Activated naive CD4-positive, alpha-beta T cell treated with anti-CD3 and anti-CD28 coated beads, Interleukin-2, amount 50 U/mL, for 72 hours (primary cell): ENCODE measurements at regions not wholly inside any gene's neighbourhood (a gene's known extent, or its start where the extent isn't known, plus 50 kb on each side); places are given as distances from the start of the nearest gene placed in this dataset.
A peak's percentile ranks its signal among the peaks of the same experiment; 100 is the strongest.
"Not testable (repeated sequence)": the region's sequence is repeated elsewhere in the genome, so short reads cannot be mapped to it uniquely, and the experiment has no call there.

Experiments used
- ATAC-seq, 2 donors: fragments of 150-1000 bp; cut with Tn5 transposase; 2 replicates each; pipeline ENCODE4 v1.10.0; 2021; ENCODE audit warnings: mild to moderate bottlenecking in 2 of 2, moderate library complexity in 2 of 2
- DNase-seq, 2 donors: peaks; one replicate each; pipeline ENCODE4 v3.0.0; 2021 to 2022; ENCODE audit warnings: low spot score in 2 of 2
- H3K27ac Mint-ChIP-seq, 2 donors: one replicate each; pipeline ENCODE4 v1.8.0; 2022; ENCODE audit warnings: mild to moderate bottlenecking in 2 of 2, mixed read lengths in 2 of 2
- H3K36me3 Mint-ChIP-seq, 2 donors: one replicate each; pipeline ENCODE4 v1.8.0; 2022; ENCODE audit warnings: mixed read lengths in 2 of 2
- H3K9me3 Mint-ChIP-seq, 2 donors: one replicate each; pipeline ENCODE4 v1.8.0; 2022; ENCODE audit warnings: mixed read lengths in 2 of 2

DNA sequence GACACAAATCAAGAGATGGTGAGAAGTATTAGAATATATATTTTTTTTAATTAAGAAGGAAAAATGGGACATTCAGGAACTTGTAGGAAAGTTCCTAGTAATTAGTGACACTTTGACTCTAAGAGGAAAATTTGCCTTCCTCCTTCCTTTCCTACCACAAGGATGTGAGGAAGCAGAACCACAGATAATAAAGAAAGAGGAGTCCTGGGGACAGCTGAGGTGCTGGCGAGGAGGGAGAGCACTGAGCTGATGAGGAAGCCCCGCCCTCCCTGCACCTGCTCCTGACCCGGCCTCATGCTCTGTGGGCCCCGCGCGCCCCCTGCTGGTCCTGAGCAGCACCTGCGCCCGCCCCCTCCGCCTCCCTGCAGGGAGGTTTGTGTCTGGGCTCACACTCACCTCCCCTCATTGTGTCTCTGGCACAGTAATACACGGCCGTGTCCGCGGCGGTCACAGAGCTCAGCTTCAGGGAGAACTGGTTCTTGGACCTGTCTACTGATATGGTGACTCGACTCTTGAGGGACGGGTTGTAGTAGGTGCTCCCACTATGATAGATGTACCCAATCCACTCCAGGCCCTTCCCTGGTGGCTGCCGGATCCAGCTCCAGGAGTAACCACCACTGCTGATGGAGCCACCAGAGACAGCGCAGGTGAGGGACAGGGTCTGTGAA is 822.6 kb downstream of the TMEM121 start:
- H3K27ac Mint-ChIP-seq, H3K9me3 Mint-ChIP-seq, H3K36me3 Mint-ChIP-seq: not testable (repeated sequence)
- ATAC-seq (peak; percentile 58 to 73), DNase-seq (peak in 1 of 2 donors; percentile 90)

DNA sequence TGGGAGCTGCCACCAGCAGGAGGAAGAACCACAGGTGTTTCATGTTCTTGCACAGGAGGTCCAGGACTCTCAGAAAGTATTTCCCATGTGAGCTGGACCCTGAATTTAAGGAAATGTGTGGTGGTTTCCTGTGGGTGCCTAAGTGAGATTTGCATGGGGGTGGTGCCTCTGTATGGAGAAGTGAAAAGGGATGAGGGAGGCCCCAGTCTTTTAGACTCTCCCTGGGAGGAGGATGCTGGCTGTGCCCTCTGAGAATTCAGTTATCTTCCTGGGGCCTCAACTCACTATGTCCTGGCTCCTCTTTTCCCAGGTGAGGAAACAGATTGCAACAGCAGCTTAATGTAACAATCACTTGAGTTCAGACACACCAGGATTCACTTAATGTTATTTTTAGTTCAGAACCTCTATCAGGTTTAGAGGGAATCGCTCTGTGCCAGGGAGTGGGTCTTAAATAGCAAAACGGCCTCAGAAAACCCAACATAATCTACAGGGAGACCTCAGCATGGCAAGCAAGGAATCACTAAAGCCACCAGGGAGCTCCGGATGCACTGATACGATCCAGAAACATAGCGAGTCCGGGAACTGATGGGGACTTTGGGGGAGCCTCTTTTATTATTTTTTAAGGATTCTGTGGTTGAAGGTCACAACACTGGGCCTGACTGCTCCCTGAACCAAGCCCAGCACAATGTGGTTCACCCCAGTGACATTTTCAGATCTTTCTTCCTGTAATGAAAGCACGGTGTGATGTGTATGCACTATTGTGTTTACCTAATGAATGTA is 823.5 kb downstream of the TMEM121 start:
- not testable (repeated sequence) for DNase-seq, H3K27ac Mint-ChIP-seq, H3K9me3 Mint-ChIP-seq, H3K36me3 Mint-ChIP-seq
- ATAC-seq, result peak in 1 of 2 donors; percentile 29

DNA sequence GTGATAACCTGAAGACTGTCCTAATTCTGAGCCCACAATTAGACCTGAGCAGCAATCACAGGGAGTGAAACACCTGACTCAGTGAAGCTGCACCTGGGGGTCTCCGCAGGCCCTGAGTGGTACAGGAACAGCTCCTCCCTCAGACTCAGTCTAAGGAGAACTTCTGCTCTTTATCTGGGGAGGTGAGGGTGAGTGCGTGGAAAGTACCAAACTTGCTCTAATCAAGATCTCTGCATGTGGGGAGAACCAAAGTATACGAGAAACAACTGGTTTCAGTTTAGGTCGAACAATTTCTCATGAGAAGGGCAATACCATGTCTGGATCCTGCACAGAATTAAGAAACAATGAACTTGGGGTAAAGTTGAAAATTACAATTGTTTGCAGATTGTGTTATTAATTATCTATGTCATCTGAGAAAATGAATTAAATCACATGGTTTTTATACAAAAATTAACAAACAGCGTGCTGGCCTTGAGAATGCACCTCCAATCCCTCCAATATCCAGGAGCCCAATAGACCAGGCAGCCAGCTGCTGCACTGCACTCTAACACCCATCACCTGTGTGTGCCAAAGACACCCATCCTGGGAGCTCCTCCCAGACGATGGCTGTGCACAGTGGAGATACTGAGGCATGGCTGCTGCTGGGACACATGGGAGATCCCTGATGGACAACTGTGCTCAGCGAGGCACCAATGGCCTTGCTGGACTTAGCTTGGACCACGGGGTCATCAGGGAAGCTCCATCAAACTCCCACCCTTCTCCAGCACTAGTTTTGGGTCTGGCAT is 828.8 kb downstream of the TMEM121 start:
- DNase-seq, H3K27ac Mint-ChIP-seq, ATAC-seq, H3K9me3 Mint-ChIP-seq, H3K36me3 Mint-ChIP-seq: not testable (repeated sequence)

DNA sequence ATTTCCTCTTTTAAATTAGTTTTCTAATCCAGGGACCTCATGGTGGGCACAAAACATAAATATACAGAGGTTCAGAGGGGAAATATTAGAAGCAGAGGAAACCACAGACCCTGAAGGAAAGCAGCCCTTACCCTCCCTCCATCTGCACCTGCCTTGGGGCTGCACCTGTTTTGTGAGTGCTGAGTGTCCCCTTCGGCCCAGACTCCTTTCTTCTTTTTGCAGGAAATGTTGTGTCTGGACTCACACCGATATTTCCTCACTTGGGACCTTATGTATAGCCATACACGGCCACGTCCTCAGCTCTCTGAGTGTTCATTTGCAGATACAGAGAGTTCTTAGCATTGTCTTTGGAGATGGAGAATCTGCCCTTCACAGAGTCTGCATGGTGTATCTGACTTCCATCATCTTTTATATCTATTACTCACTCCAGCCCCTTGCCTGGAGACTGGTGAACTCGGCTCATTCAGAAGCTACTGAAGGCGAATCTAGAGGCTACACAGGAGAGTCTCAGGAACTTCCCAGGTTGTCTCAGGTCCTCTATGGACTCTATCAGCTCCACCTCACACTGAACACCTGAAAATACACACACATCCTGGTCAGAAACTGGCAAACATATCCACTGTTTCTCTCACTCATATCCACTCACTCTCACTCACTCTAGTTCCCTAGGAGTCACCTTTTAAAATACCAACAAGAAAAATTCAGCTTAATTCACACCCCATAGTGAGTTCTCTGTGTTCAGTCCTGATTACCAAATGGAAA is 829.7 kb downstream of the TMEM121 start:
- peak; percentile 24 to 44 for ATAC-seq
- not testable (repeated sequence) for DNase-seq, H3K9me3 Mint-ChIP-seq, H3K36me3 Mint-ChIP-seq
- H3K27ac Mint-ChIP-seq, result peak overlapping the region in 1 of 2 donors; percentile 5

DNA sequence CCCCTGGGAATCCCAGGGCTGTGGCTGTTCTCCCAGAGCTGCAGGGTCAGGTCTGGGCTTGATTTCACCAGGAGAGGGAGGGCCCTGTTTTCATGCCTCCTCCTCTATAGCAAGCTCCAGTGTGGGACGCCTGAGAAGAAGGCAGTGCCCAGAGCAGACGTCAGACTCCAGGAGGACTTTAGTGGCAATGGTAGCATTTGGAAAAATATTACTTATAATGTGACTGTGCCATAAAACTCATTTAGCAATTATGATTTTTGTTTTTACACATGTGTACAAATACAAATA is 830.2 kb downstream of the TMEM121 start:
- DNase-seq, H3K9me3 Mint-ChIP-seq, H3K36me3 Mint-ChIP-seq: not testable (repeated sequence)
- H3K27ac Mint-ChIP-seq, result peak overlapping the region in 1 of 2 donors; percentile 5
- ATAC-seq, result peak in 1 of 2 donors; percentile 28

DNA sequence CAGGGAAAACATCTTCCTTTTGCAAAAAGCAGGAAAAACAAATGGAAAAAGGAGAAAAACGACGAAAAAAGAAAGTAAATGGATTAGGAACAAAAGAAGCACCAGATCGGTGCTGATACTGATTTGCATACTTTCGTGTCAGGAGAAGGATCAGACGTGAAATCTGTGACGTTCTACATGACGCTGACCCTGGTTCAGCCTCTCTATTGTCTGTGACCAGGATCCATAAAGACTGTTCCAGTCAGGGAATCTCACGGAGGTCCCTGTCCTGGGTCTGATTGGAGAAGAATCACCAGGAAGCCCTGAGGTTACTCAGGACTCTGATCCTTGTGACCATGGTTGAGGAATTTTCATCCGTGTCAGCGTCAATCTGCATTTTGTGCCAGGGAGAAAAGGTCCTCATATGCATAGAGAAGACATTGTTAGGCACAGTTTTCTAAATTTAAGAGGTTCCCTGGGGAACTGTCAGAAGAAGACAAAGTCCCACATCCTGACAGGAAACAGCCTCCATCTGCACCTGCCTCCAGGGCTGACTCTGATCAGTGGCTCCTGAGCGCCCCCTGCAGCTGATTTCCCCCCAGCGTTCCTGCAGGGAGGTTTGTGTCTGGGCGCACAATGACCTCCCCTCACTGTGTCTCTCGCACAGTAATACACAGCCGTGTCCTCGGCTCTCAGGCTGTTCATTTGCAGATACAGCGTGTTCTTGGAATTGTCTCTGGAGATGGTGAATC is 832.9 kb downstream of the TMEM121 start:
- peak in 1 of 2 donors; percentile 71 for DNase-seq
- H3K27ac Mint-ChIP-seq, H3K36me3 Mint-ChIP-seq, H3K9me3 Mint-ChIP-seq: not testable (repeated sequence)
- ATAC-seq, result peak; percentile 40 to 74

DNA sequence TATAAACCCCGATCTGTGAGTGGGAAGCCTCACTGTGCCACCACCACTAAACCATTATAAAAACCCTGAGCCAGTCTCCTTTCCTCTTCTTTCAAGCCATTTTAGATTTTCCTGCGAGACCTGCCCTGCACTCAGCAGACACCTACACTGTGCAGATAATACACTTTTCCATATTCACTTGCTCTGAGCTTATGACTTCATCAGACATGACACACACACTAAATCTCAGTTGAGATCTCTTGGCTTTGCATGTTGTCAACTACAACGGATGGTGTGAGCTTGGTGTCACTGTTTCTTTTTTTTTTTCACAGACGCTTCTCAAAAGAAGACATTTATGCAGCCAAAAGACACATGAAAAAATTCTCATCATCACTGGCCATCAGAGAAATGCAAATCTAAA is 839.0 kb downstream of the TMEM121 start:
- ATAC-seq, result peak in 1 of 2 donors; percentile 26
- H3K36me3 Mint-ChIP-seq, H3K9me3 Mint-ChIP-seq, DNase-seq, H3K27ac Mint-ChIP-seq: not testable (repeated sequence)

DNA sequence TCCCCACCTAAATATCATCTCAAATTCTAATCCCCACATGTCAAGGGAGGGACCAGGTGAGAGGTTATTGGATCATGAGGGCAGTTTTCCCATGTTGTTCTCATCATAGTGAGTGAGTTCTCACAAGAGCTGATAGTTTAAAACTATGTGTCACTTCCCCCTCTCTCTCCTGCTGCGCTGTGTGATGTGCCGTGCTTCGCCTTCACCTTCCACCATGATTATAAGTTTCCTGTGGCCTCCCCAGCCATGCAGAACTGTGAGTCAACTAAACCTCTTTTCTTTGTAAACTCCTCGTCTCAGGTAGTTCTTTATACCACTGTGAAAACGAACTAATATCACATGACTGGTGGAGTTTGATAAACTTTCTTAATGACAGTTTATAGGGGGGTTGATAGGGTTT is 839.5 kb downstream of the TMEM121 start:
- H3K27ac Mint-ChIP-seq, result peak overlapping the region in 1 of 2 donors; percentile 13
- DNase-seq, H3K9me3 Mint-ChIP-seq, H3K36me3 Mint-ChIP-seq: not testable (repeated sequence)
- peak; percentile 73 to 91 for ATAC-seq

DNA sequence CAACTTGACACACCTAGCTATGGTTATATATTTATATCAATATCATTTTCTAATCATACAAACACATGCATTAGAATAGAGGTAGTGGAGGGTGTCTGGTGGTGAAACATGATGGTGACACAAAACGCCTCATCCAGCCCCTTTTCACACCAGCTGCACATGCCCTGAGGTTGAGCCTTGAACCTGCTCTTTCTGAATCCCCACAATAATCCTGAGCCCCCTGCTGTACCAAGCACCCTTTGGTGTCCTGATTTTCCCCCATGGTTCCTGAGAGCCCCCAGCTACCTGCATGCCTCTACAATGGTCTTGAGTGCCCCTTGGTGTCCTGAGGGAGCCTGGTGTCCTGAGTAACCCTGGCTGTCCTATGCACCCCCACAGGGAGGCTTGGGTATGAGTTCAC is 840.6 kb downstream of the TMEM121 start:
- DNase-seq, H3K36me3 Mint-ChIP-seq, ATAC-seq, H3K9me3 Mint-ChIP-seq, H3K27ac Mint-ChIP-seq: not testable (repeated sequence)

DNA sequence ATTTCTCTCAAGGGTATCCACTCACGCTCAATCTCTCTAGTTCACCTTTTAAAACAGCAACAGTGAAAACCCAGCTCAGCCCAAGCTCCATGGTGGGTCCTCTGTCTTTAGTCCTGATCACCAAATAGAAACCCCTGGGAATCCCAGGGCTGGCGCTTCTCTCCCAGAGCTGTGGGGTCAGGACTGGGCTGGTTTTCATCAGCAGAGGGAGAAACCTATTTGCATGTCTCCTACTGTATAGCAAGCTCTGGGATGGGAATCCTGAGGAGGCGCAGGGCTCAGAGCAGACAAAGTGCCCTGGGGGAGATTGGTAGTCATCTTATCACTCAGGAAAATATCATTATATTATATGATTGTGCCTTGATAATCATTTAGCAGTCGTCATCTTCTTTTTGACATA is 843.1 kb downstream of the TMEM121 start:
- not testable (repeated sequence) for H3K36me3 Mint-ChIP-seq, ATAC-seq, DNase-seq, H3K27ac Mint-ChIP-seq, H3K9me3 Mint-ChIP-seq

DNA sequence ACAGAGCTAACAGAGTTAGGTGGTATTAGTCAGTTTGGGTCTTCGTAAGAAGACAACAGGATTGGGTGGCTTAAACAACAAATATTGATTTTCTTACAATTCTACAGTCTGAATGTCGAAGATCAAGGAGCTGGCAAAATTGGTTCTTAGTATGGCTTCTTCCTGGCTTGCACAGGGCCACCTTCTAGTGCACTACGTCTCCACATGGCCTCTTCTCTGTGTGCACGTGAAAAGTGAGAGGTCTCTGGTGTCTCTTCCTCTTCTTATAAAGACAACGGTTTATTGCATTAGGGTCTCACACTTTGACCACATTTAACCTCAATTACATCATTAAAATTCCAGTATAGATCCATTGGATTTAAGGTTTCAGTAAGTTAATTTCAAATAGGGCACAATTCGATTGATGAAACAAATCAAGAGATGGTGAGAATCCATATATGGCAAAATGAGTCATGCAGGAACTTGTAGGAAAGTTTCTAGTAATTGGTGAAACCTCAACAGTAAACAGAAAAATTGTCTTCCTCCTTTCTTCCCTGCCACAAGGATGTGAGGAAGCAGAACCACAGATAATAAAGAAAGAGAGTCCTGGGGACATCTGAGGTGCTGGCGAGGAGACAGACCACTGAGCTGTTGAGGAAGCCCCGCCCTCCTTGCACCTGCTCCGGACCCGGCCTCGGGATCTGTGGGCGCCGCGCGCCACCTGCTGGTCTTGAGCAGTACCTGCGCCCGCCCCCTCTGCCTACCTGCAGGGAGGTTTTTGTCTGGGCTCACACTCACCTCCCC is 846.7 kb downstream of the TMEM121 start:
- ATAC-seq (peak; percentile 92 to 96), DNase-seq (peak; percentile 78 to 90)
- Mint-ChIP-seq H3K36me3 (no peaks in the 10 kb centered on the region), H3K27ac (peak overlapping the region; percentile 35 to 55), H3K9me3 (no peaks in the 10 kb centered on the region)

DNA sequence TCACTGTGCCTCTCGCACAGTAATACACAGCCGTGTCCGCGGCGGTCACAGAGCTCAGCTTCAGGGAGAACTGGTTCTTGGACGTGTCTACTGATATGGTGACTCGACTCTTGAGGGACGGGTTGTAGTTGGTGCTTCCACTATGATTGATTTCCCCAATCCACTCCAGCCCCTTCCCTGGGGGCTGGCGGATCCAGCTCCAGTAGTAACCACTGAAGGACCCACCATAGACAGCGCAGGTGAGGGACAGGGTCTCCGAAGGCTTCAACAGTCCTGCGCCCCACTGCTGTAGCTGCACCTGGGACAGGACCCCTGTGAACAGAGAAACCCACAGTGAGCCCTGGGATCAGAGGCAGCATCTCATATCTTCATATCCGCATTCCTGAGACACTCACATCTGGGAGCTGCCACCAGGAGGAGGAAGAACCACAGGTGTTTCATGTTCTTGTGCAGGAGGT is 847.3 kb downstream of the TMEM121 start:
- H3K9me3 Mint-ChIP-seq, DNase-seq, H3K36me3 Mint-ChIP-seq: not testable (repeated sequence)
- peak overlapping the region; percentile 35 to 52 for H3K27ac Mint-ChIP-seq
- ATAC-seq, result peak; percentile 3 to 4

DNA sequence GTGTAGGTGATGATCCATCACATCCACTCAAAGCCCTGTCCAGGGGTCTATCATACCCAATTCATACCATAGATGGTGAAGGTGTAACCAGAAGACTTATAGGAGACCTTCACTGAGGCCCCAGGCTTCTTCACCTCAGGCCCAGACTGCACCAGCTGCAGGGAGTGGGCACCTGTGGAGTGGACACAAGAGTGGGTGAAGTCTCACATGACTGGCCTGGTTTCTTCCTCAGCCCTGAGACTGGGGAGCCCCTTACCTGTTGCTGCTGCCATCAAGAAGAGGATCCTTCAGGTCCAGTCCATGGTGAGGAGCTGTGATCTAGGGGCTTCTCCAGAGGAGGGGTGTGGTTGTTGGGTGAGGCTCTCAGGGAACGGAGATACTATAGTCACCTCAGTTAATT is 851.0 kb downstream of the TMEM121 start:
- DNase-seq (no peak), ATAC-seq (no peak)
- Mint-ChIP-seq H3K9me3 (no peaks in the 10 kb centered on the region), H3K27ac (no peak overlapping the region), H3K36me3 (no peaks in the 10 kb centered on the region)

DNA sequence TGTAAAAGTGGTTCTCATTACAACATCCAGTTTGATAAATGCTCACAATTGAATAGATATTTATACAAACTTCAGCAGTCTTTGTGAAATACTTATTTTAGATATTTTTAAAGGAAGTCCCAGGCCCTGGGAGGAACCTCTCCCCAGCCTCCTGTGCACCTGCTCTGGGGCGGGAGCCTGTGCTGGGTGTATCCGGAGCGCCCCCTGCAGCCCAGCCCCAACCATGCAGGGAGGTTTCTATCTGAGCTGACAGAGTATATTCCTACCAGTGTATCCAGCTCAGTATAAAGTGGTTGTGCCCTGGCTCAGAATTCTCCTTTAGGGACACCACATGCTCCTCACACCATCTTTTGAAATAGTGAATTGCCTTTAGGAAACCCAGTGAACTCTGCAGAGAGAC is 851.8 kb downstream of the TMEM121 start:
- Mint-ChIP-seq H3K9me3 (no peaks in the 10 kb centered on the region), H3K36me3 (no peaks in the 10 kb centered on the region), H3K27ac (no peak overlapping the region)
- peak; percentile 45 to 48 for ATAC-seq
- peak in 1 of 2 donors; percentile 61 for DNase-seq

DNA sequence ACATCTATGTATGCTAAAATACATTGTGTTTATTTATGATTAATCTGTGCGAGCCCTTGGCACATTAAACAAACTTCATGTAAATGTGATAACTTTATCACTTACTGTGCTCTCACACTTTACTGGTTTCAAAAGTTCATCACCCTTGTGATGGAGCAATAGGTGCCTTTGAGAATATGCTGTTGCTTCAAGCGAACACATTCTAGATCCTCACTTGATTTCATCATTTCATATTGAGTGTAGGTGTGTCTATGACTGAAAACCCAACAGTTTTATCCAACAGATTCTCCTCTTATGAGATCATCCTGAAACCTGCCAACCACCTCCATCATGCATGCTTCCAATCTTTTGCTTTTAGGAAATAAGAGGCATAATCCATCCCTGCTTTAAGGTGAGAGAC is 854.4 kb downstream of the TMEM121 start:
- no peak for DNase-seq
- Mint-ChIP-seq H3K9me3 (no peaks in the 10 kb centered on the region), H3K27ac (no peak overlapping the region), H3K36me3 (no peaks in the 10 kb centered on the region)
- ATAC-seq, result peak in 1 of 2 donors; percentile 28
